T-helper 2 cell treated with Interferon-gamma antibody and Interleukin-4, amounts not matched to agents 5 μg/mL and 100 μg/mL, for 36 hours (primary cell): ENCODE measurements at regions not wholly inside any gene's neighbourhood (a gene's known extent, or its start where the extent isn't known, plus 50 kb on each side); places are given as distances from the start of the nearest gene placed in this dataset.

Experiments
- DNase-seq: peaks from one replicate; pipeline ENCODE4 v3.0.0; 2021; ENCODE audit warnings: low spot score
- H3K27ac Mint-ChIP-seq: one replicate; pipeline ENCODE4 v1.8.0; 2021; ENCODE audit warnings: mild to moderate bottlenecking, mixed read lengths
- H3K27me3 Mint-ChIP-seq: one replicate; pipeline ENCODE4 v1.8.0; 2021; ENCODE audit warnings: low read depth, mixed read lengths
- H3K36me3 Mint-ChIP-seq: one replicate; pipeline ENCODE4 v1.8.0; 2021; ENCODE audit warnings: low read depth, mixed read lengths
- H3K4me1 Mint-ChIP-seq: one replicate; pipeline ENCODE4 v1.8.0; 2021; ENCODE audit warnings: low read depth, mixed read lengths
- H3K4me3 Mint-ChIP-seq: one replicate; pipeline ENCODE4 v1.8.0; 2022; ENCODE audit warnings: mild to moderate bottlenecking, moderate library complexity, mixed read lengths
- H3K9me3 Mint-ChIP-seq: one replicate; pipeline ENCODE4 v1.8.0; 2021; ENCODE audit warnings: mixed read lengths

DNA sequence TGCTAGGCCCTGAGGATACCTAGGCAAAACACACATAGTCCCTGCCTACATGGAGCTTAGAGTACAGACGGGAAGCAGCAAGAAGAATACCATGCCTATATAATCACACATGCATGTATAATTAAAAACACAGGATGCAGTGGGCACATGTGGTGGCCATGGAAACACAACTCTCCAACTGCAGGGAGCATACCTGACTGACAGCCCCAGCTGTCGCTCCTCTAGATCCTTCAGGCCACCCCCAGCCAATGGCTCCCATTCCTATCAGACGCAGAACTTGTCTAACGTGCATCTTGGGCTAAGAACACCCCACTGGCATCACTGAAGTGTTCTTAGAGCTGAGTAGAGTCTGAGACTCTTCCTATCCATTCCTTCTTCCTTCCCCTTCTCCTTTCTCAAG, 125.5 kb upstream of the FRMD4B start:
- H3K27ac Mint-ChIP-seq, result no peak overlapping the region
- H3K27me3 Mint-ChIP-seq, result no peaks in the 10 kb centered on the region
- no peak overlapping the region for H3K4me3 Mint-ChIP-seq
- H3K36me3 Mint-ChIP-seq, result no peaks in the 10 kb centered on the region
- H3K9me3 Mint-ChIP-seq, result no peaks in the 10 kb centered on the region
- H3K4me1 Mint-ChIP-seq, result no peaks in the 10 kb centered on the region
- DNase-seq, result no peak

DNA sequence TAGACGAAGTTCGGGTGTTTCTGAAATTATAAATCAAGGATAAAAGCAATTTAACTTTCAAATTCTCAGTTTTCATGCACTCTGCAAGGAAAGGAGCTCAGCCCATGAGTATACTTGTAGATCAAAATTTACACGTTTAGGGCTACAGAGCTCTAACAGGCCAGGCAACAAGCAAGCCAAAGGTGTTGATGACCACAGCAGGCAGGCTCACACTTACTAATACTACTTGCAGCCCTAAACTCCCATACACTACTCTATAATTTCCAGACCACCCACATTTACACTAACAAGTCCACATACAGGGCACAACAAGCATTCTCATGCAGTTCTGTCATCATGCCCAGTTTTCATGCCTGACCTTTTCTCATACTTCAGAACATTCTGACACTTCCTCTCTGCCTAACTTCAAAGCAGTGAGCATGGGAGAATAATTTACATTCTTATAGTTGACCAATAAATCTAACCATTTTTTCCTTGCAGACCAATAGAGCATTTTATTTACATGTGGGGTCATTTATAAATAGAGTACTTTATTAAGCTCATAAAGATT, 124.7 kb upstream of the FRMD4B start:
- no peaks in the 10 kb centered on the region for H3K4me1 Mint-ChIP-seq
- H3K36me3 Mint-ChIP-seq, result no peaks in the 10 kb centered on the region
- H3K4me3 Mint-ChIP-seq, result no peak overlapping the region
- H3K27ac Mint-ChIP-seq, result no peak overlapping the region
- H3K27me3 Mint-ChIP-seq, result no peaks in the 10 kb centered on the region
- H3K9me3 Mint-ChIP-seq, result no peaks in the 10 kb centered on the region
- no peak for DNase-seq

GRCh38 chr3:69509288-69509687, 123.4 kb upstream of the FRMD4B start:
- no peak for DNase-seq
- no peaks in the 10 kb centered on the region for H3K36me3 Mint-ChIP-seq
- H3K4me3 Mint-ChIP-seq, result no peak overlapping the region
- no peaks in the 10 kb centered on the region for H3K9me3 Mint-ChIP-seq
- H3K4me1 Mint-ChIP-seq, result no peaks in the 10 kb centered on the region
- no peaks in the 10 kb centered on the region for H3K27me3 Mint-ChIP-seq
- H3K27ac Mint-ChIP-seq, result no peak overlapping the region

DNA sequence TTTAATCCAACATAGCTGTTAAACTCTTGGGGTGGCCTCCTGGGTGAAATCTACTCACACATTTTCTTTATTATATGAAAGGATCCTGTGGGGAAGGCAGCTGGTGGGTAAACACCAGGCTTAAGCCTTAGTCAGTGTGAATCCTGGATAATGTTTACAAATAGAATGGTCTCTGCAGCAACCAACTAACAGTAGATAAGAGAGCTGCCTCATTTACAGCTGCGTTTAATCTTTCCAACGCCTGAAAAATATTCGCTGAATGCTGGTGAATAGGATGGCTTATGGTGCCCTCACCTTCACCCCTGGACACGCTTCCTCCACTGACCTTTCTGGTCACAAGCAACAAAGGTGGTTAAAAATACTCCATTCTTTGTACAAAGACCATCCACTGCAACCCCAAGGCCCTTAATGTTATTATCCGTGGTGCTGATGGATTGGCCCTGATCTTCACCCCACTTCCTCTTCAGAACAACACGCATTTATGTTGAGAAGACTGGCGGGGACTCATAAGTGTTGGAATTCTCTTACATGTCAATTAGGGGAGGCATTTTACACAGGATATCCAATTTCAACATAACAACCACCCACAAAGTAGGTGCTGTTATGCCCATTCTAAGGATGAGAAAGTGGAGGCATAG, 120.0 kb upstream of the FRMD4B start:
- no peak overlapping the region for H3K27ac Mint-ChIP-seq
- no peaks in the 10 kb centered on the region for H3K36me3 Mint-ChIP-seq
- no peak overlapping the region for H3K4me3 Mint-ChIP-seq
- no peaks in the 10 kb centered on the region for H3K4me1 Mint-ChIP-seq
- no peaks in the 10 kb centered on the region for H3K27me3 Mint-ChIP-seq
- DNase-seq, result no peak
- no peaks in the 10 kb centered on the region for H3K9me3 Mint-ChIP-seq

DNA sequence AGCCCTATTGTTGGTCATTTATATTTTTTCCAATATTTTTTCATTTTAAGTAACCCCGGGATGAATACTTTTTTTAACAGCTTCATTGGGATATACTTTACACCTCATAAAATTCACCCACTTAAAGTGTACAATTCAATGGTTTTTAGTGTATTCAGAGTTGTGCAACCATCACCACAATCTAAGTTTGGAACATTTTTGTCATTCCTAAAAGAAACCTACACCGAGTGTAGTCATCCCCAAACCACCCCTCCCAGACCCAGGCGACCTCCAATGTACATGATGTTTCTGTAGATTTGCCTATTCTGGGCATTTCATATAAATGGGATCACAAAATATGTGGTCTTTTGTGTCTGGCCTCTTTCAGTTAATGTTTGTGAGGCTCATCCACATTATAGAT, 118.3 kb upstream of the FRMD4B start:
- Mint-ChIP-seq H3K36me3 (no peaks in the 10 kb centered on the region), H3K9me3 (no peaks in the 10 kb centered on the region), H3K27ac (no peak overlapping the region), H3K4me3 (no peak overlapping the region), H3K4me1 (no peaks in the 10 kb centered on the region), H3K27me3 (no peaks in the 10 kb centered on the region)
- DNase-seq, result no peak

GRCh38 chr3:69500604-69501003, 114.7 kb upstream of the FRMD4B start:
- Mint-ChIP-seq H3K27ac (no peak overlapping the region), H3K27me3 (no peaks in the 10 kb centered on the region), H3K36me3 (no peaks in the 10 kb centered on the region), H3K4me1 (no peaks in the 10 kb centered on the region), H3K4me3 (no peak overlapping the region), H3K9me3 (no peaks in the 10 kb centered on the region)
- no peak for DNase-seq

GRCh38 chr3:69499899-69500421, 114.1 kb upstream of the FRMD4B start:
- H3K4me1 Mint-ChIP-seq, result no peaks in the 10 kb centered on the region
- H3K27me3 Mint-ChIP-seq, result no peaks in the 10 kb centered on the region
- H3K4me3 Mint-ChIP-seq, result no peak overlapping the region
- no peaks in the 10 kb centered on the region for H3K36me3 Mint-ChIP-seq
- no peak overlapping the region for H3K27ac Mint-ChIP-seq
- H3K9me3 Mint-ChIP-seq, result no peaks in the 10 kb centered on the region
- DNase-seq, result no peak

DNA sequence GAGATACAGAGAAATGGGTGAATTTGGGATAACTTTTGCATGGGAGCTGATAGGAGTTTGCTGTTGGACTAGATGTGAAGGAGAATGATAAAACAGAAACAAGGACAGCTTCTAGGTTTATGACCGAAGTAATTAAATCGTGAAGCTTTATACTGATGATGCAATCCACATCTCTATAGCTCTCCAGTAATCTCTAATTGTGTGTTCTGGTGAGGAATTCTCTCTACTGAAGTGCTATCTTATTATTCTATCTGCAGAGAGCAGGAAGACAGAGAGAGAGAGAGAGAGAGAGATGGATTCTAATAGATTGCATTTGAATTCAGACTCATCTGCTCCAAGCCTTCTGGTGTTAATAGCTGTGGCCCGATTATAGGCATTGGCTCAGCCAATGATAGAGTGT, 113.5 kb upstream of the FRMD4B start:
- Mint-ChIP-seq H3K36me3 (no peaks in the 10 kb centered on the region), H3K27me3 (no peaks in the 10 kb centered on the region), H3K4me3 (no peak overlapping the region), H3K27ac (no peak overlapping the region), H3K4me1 (no peaks in the 10 kb centered on the region), H3K9me3 (no peaks in the 10 kb centered on the region)
- no peak for DNase-seq

- no peak overlapping the region for H3K4me3 Mint-ChIP-seq
- peaks cover 2% of the 10 kb centered on the region for H3K27me3 Mint-ChIP-seq
- no peak for DNase-seq
- H3K9me3 Mint-ChIP-seq, result no peaks in the 10 kb centered on the region
- no peaks in the 10 kb centered on the region for H3K36me3 Mint-ChIP-seq
- H3K27ac Mint-ChIP-seq, result no peak overlapping the region
- no peaks in the 10 kb centered on the region for H3K4me1 Mint-ChIP-seq
Observed at GRCh38 chr3:69496856-69497255, 111.0 kb upstream of the FRMD4B start.

DNA sequence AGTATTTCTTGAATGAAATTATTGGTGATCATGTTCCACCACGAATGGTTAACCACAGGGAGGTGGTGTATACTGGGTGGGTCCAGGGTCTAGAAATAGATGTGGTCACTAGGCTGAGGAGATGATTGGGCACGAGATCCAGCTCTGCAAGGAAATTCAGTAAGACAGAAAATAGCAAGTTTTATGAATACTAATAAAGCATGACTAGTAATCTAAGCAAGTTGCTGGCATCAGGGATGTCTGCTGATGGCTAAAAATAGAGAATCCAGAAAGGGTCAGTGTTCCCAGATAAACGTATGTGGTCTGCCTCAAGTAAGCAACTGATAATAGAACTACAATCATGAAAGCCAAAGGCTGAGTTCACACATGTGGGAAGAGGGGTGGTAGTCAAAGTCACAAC, 108.3 kb upstream of the FRMD4B start:
- H3K4me1 Mint-ChIP-seq, result no peaks in the 10 kb centered on the region
- no peak overlapping the region for H3K4me3 Mint-ChIP-seq
- H3K36me3 Mint-ChIP-seq, result no peaks in the 10 kb centered on the region
- no peak for DNase-seq
- H3K9me3 Mint-ChIP-seq, result no peaks in the 10 kb centered on the region
- peaks cover 6% of the 10 kb centered on the region for H3K27me3 Mint-ChIP-seq
- H3K27ac Mint-ChIP-seq, result no peak overlapping the region

DNA sequence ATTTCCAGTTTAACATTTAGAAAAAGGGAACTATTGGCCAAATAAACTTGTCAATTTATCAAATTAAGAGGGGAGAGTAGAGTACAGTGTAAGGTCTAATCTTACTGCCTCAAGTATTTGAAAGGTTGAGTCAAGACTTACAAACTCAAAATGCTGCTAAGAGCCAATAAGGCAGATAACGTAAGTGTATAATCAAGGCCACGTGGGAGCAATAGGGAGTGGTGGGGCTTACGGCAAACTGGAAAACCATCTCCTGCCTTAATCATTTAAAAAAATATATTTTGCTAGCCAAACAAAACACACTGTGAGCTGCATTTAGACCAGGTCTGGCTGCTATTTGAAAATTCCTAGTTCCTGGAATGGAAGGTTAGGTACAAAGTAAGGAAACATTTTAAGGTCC, 107.3 kb upstream of the FRMD4B start:
- H3K9me3 Mint-ChIP-seq, result no peaks in the 10 kb centered on the region
- no peak for DNase-seq
- H3K4me1 Mint-ChIP-seq, result no peaks in the 10 kb centered on the region
- no peak overlapping the region for H3K4me3 Mint-ChIP-seq
- H3K27me3 Mint-ChIP-seq, result peaks cover 6% of the 10 kb centered on the region
- H3K27ac Mint-ChIP-seq, result no peak overlapping the region
- no peaks in the 10 kb centered on the region for H3K36me3 Mint-ChIP-seq

GRCh38 chr3:69491975-69492374, 106.1 kb upstream of the FRMD4B start:
- no peak overlapping the region for H3K4me3 Mint-ChIP-seq
- no peak overlapping the region for H3K27ac Mint-ChIP-seq
- H3K4me1 Mint-ChIP-seq, result no peaks in the 10 kb centered on the region
- H3K9me3 Mint-ChIP-seq, result no peaks in the 10 kb centered on the region
- no peaks in the 10 kb centered on the region for H3K36me3 Mint-ChIP-seq
- peaks cover 6% of the 10 kb centered on the region for H3K27me3 Mint-ChIP-seq
- no peak for DNase-seq

DNA sequence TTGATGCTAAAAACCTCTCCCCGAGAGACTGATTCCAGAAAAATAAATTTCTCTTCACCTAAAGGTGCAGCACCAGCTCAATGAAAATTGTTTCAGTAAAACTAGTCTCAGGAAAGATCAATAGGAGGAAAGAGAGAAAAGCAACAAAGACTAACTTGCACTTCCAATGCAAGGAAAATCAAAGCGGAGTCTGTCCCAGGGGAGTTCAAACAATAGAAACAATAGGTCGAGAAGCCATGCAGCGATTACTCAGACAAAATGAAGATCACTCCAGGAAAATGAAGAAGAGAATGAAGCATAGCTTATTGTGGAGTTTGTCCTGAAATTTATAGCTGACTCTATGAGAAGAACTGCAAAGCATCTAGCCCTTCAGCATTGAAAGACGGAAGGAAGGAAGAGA, 105.1 kb upstream of the FRMD4B start:
- H3K4me1 Mint-ChIP-seq, result no peaks in the 10 kb centered on the region

GRCh38 chr3:69490235-69490634, 104.3 kb upstream of the FRMD4B start:
- peaks cover 6% of the 10 kb centered on the region for H3K27me3 Mint-ChIP-seq
- DNase-seq, result no peak

More for the DNA sequence above, 105.1 kb upstream of the FRMD4B start:
- no peaks in the 10 kb centered on the region for H3K36me3 Mint-ChIP-seq
- H3K4me3 Mint-ChIP-seq, result no peak overlapping the region
- DNase-seq, result no peak
- no peak overlapping the region for H3K27ac Mint-ChIP-seq
- no peaks in the 10 kb centered on the region for H3K9me3 Mint-ChIP-seq
- peaks cover 6% of the 10 kb centered on the region for H3K27me3 Mint-ChIP-seq

DNA sequence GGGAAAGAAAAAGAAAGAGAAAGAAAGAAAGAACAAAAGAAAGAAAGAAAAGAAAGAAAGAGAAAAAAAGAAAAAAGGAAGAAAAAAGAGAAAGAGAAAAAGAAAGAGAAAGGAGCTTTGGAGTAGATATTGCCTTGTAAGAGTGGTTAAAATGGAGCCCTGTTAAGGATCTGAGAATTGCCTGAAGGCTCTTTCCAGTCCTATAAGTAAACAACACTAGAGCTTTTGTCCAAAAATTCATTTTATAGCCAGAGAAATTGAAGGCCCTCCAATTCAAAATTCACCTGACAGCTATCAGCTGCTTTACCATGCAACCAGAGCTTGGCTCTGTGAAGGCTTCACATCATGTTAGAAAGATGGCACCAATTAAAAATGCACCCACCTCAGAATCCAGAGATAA, 102.1 kb upstream of the FRMD4B start:
- Mint-ChIP-seq H3K4me3 (no peak overlapping the region), H3K36me3 (no peaks in the 10 kb centered on the region), H3K4me1 (no peaks in the 10 kb centered on the region), H3K27ac (no peak overlapping the region), H3K9me3 (no peaks in the 10 kb centered on the region), H3K27me3 (peaks cover 6% of the 10 kb centered on the region)
- DNase-seq, result no peak

More at GRCh38 chr3:69490235-69490634, 104.3 kb upstream of the FRMD4B start:
- H3K27ac Mint-ChIP-seq, result no peak overlapping the region
- H3K9me3 Mint-ChIP-seq, result no peaks in the 10 kb centered on the region
- no peaks in the 10 kb centered on the region for H3K4me1 Mint-ChIP-seq
- H3K4me3 Mint-ChIP-seq, result no peak overlapping the region
- no peaks in the 10 kb centered on the region for H3K36me3 Mint-ChIP-seq
